ENCODE measurements at regions not wholly inside any gene's neighbourhood (a gene's known extent, or its start where the extent isn't known, plus 50 kb on each side); places are given as distances from the start of the nearest gene placed in this dataset.

DNA sequence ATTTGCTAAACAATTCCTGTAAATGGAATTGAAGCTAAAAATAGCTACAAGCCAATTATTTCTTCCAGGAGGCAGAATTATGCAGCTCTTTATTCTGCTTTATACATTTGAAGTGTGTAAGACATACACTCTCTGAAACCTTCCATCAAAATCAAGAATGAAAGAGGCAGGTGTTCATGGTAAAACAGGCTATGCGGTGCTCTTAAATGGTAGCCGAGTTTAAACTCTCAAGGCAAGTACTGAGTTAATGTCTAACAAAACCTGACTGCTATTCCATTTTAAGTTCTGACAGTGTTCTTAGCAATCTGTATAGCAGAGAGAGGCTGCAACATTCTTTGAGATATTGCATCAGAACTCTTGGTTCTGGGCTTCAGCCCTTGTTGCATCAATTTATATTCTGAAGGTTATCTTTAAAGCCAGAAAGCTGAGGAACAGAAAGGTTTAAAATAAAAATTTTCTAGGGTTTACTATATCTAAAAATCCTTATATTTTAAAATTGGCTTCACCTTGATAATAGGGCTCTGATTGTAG is 248.3 kb upstream of the CCNG1 start:
- Histone ChIP-seq H3K9me3 (ENCODE audit: insufficient read depth, low read length) (no peaks in the 10 kb centered on the region), H3K36me3 (ENCODE audit: low read length) (no peaks in the 10 kb centered on the region), H3K9me2 (replicated peaks; ENCODE audit: insufficient read depth, low read length) (no peaks in the 10 kb centered on the region), H3F3A (ENCODE audit: insufficient read depth) (no peaks in the 10 kb centered on the region), H2AFZ (ENCODE audit: low read depth, low read length, severe bottlenecking) (no peak overlapping the region), H3K4me3 (ENCODE audit: insufficient read depth, low read length, poor library complexity, severe bottlenecking) (no peak overlapping the region), H3K27ac (ENCODE audit: low read depth, low read length) (no peak overlapping the region), H3K79me2 (ENCODE audit: insufficient read depth, low read length) (no peaks in the 10 kb centered on the region), H3K9ac (ENCODE audit: low read length) (no peak overlapping the region), H3K27me3 (ENCODE audit: low read length) (no peaks in the 10 kb centered on the region), H3K4me2 (ENCODE audit: low read depth, low read length, poor library complexity, severe bottlenecking) (no peak overlapping the region), H4K20me1 (ENCODE audit: low read depth, low read length) (no peaks in the 10 kb centered on the region)
- TF ChIP-seq, protein P1, sequence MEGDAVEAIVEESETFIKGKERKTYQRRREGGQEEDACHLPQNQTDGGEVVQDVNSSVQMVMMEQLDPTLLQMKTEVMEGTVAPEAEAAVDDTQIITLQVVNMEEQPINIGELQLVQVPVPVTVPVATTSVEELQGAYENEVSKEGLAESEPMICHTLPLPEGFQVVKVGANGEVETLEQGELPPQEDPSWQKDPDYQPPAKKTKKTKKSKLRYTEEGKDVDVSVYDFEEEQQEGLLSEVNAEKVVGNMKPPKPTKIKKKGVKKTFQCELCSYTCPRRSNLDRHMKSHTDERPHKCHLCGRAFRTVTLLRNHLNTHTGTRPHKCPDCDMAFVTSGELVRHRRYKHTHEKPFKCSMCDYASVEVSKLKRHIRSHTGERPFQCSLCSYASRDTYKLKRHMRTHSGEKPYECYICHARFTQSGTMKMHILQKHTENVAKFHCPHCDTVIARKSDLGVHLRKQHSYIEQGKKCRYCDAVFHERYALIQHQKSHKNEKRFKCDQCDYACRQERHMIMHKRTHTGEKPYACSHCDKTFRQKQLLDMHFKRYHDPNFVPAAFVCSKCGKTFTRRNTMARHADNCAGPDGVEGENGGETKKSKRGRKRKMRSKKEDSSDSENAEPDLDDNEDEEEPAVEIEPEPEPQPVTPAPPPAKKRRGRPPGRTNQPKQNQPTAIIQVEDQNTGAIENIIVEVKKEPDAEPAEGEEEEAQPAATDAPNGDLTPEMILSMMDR (IDR thresholded peaks at IDR 0.05; ENCODE audit: insufficient read depth, low read length, poor library complexity, severe bottlenecking), result no peak
- TF ChIP-seq EZH2phosphoT487 (conservative IDR thresholded peaks at IDR 0.05; ENCODE audit: low read length), result no peak

- Histone ChIP-seq H3K79me2 (ENCODE audit: insufficient read depth, low read length) (no peaks in the 10 kb centered on the region), H3K4me3 (ENCODE audit: insufficient read depth, low read length, poor library complexity, severe bottlenecking) (no peak overlapping the region), H3K27me3 (ENCODE audit: low read length) (no peaks in the 10 kb centered on the region), H3K36me3 (ENCODE audit: low read length) (no peaks in the 10 kb centered on the region), H3K27ac (ENCODE audit: low read depth, low read length) (no peak overlapping the region), H2AFZ (ENCODE audit: low read depth, low read length, severe bottlenecking) (no peak overlapping the region), H3K9me3 (ENCODE audit: insufficient read depth, low read length) (no peaks in the 10 kb centered on the region), H4K20me1 (ENCODE audit: low read depth, low read length) (no peaks in the 10 kb centered on the region), H3K9ac (ENCODE audit: low read length) (no peak overlapping the region), H3K4me2 (ENCODE audit: low read depth, low read length, poor library complexity, severe bottlenecking) (no peak overlapping the region), H3K9me2 (replicated peaks; ENCODE audit: insufficient read depth, low read length) (no peaks in the 10 kb centered on the region), H3F3A (ENCODE audit: insufficient read depth) (no peaks in the 10 kb centered on the region)
- TF ChIP-seq EZH2phosphoT487 (conservative IDR thresholded peaks at IDR 0.05; ENCODE audit: low read length), result no peak
- TF ChIP-seq, protein P1 (IDR thresholded peaks at IDR 0.05; ENCODE audit: insufficient read depth, low read length, poor library complexity, severe bottlenecking), result no peak
These were observed 247.1 kb upstream of the CCNG1 start for GRCh38 chr5:163190283-163190682.

DNA sequence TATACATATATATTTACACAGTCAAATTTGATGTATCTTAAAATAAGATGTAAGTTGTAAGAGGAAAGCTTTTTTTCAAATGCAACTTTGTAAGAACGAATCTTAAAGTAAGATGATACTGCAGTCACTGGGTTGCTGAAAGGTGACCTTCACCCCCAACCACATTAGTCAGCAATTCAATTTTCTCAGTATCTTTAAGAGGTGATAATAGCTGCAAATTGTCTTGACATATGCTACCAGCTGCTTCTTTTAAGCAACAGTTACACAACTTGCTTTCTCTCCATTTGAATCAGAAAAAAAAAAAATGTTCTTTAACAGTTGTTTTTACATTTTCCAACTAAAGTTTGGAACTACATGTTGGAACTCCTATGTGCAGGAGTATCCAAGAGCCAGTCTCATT is 246.6 kb upstream of the CCNG1 start:
- TF ChIP-seq, protein P1 (IDR thresholded peaks at IDR 0.05; ENCODE audit: insufficient read depth, low read length, poor library complexity, severe bottlenecking), result no peak
- TF ChIP-seq EZH2phosphoT487 (conservative IDR thresholded peaks at IDR 0.05; ENCODE audit: low read length), result no peak
- Histone ChIP-seq H3K9me3 (ENCODE audit: insufficient read depth, low read length) (no peaks in the 10 kb centered on the region), H3K27me3 (ENCODE audit: low read length) (no peaks in the 10 kb centered on the region), H3K4me3 (ENCODE audit: insufficient read depth, low read length, poor library complexity, severe bottlenecking) (no peak overlapping the region), H3K9me2 (replicated peaks; ENCODE audit: insufficient read depth, low read length) (no peaks in the 10 kb centered on the region), H3K4me2 (ENCODE audit: low read depth, low read length, poor library complexity, severe bottlenecking) (no peak overlapping the region), H3K27ac (ENCODE audit: low read depth, low read length) (no peak overlapping the region), H3K36me3 (ENCODE audit: low read length) (no peaks in the 10 kb centered on the region), H3F3A (ENCODE audit: insufficient read depth) (no peaks in the 10 kb centered on the region), H3K79me2 (ENCODE audit: insufficient read depth, low read length) (no peaks in the 10 kb centered on the region), H4K20me1 (ENCODE audit: low read depth, low read length) (no peaks in the 10 kb centered on the region), H2AFZ (ENCODE audit: low read depth, low read length, severe bottlenecking) (no peak overlapping the region), H3K9ac (ENCODE audit: low read length) (no peak overlapping the region)

Data from SU-DHL-6 (cell line).